IMR-90 (cell line): ENCODE measurements at regions not wholly inside any gene's neighbourhood (a gene's known extent, or its start where the extent isn't known, plus 50 kb on each side); places are given as distances from the start of the nearest gene placed in this dataset.

Source experiments
- ATAC-seq: fragments of 200-7000 bp; cut with Tn5 transposase; 2 replicates; pipeline ENCODE4 v1.9.1; 2020; ENCODE audit warnings: low read depth, mild to moderate bottlenecking, moderate library complexity
- BruUV-seq: library from RNA; stranded (reverse); fragments of 400-500 nt; replicated peaks from 2 replicates; lab custom pipeline; 2021; lab: Mats Ljungman, UMichigan
- CTCF ChIA-PET: fragments of 300-600 bp; formaldehyde crosslinking; extraction: SDS; loops from one replicate; lab custom pipeline; 2021; ENCODE audit warnings: antibody characterized with exemption; lab: Yijun Ruan, JAX
- POLR2A ChIA-PET: fragments of 300-600 bp; sonication (Branson Sonifier 250); formaldehyde crosslinking; loops from one replicate; lab custom pipeline; 2022; ENCODE audit warnings: antibody characterized with exemption; ENCODE audit not compliant: unreplicated experiment; lab: Charles Lee
- DNase-seq: peaks from one replicate; pipeline ENCODE4 v3.0.0; 2013
- H2AFZ ChIP-seq: replicated peaks from 2 replicates; pipeline ENCODE3; 2013; ENCODE audit warnings: low read length, mild to moderate bottlenecking; ENCODE audit not compliant: poor library complexity
- H2AK5ac ChIP-seq: 2 replicates; pipeline ENCODE4 v1.6.1; 2013; ENCODE audit warnings: low read depth, low read length, inconsistent platforms
- H2AK9ac ChIP-seq: replicated peaks from 2 replicates; pipeline ENCODE3; 2013; ENCODE audit warnings: mild to moderate bottlenecking, low read depth, low read length, moderate library complexity; ENCODE audit not compliant: poor library complexity
- H2BK120ac ChIP-seq: 2 replicates; pipeline ENCODE4 v1.6.1; 2013; ENCODE audit warnings: low read depth, low read length, inconsistent platforms
- H2BK15ac ChIP-seq: 3 replicates; pipeline ENCODE4 v1.6.1; 2013; ENCODE audit warnings: low read depth, low read length, inconsistent platforms
- H2BK20ac ChIP-seq: 2 replicates; pipeline ENCODE4 v1.6.1; 2013; ENCODE audit warnings: low read depth, mild to moderate bottlenecking, inconsistent platforms, low read length, moderate library complexity
- H2BK5ac ChIP-seq: 2 replicates; pipeline ENCODE4 v1.6.1; 2013; ENCODE audit warnings: mild to moderate bottlenecking, low read depth, low read length, inconsistent platforms; ENCODE audit not compliant: poor library complexity, severe bottlenecking
- H3K14ac ChIP-seq: replicated peaks from 2 replicates; pipeline ENCODE4 v1.6.1; 2013; ENCODE audit warnings: low read depth, low read length, inconsistent platforms
- H3K18ac ChIP-seq: 2 replicates; pipeline ENCODE4 v1.6.1; 2013; ENCODE audit warnings: low read depth, low read length, control low read depth
- H3K23ac ChIP-seq: 2 replicates; pipeline ENCODE4 v1.6.1; 2013; ENCODE audit warnings: low read depth, low read length, inconsistent platforms
- H3K27ac ChIP-seq: 2 replicates; pipeline ENCODE4 v1.5.1; 2013; ENCODE audit warnings: mild to moderate bottlenecking, control low read depth, low read length; ENCODE audit not compliant: insufficient read depth
- H3K27me3 ChIP-seq: 2 replicates; pipeline ENCODE4 v1.6.1; 2013; ENCODE audit warnings: low read length; ENCODE audit not compliant: control insufficient read depth, insufficient read depth
- H3K36me3 ChIP-seq: 2 replicates; pipeline ENCODE4 v1.6.1; 2013; ENCODE audit warnings: low read length, mixed read lengths; ENCODE audit not compliant: control insufficient read depth, insufficient read depth
- H3K4ac ChIP-seq: 2 replicates; pipeline ENCODE4 v1.6.1; 2013; ENCODE audit warnings: low read depth, low read length, inconsistent platforms
- H3K4me1 ChIP-seq: 2 replicates; pipeline ENCODE4 v1.6.1; 2013; ENCODE audit warnings: low read length, mixed read lengths; ENCODE audit not compliant: control insufficient read depth, insufficient read depth
- H3K4me2 ChIP-seq: 2 replicates; pipeline ENCODE4 v1.6.1; 2013; ENCODE audit warnings: low read depth, mild to moderate bottlenecking, control low read depth, low read length, moderate library complexity
- H3K4me3 ChIP-seq: 2 replicates; pipeline ENCODE4 v1.5.1; 2013; ENCODE audit warnings: low read depth, mild to moderate bottlenecking, control low read depth, low read length, moderate library complexity; ENCODE audit not compliant: insufficient read depth
- H3K56ac ChIP-seq: 2 replicates; pipeline ENCODE4 v1.6.1; 2013; ENCODE audit warnings: low read length, inconsistent platforms; ENCODE audit not compliant: insufficient read depth; ENCODE audit errors: extremely low read depth
- H3K79me1 ChIP-seq, 2 experiments: 2 replicates each; pipeline ENCODE4 v1.6.1; 2013; ENCODE audit warnings: low read length in 2 of 2, inconsistent platforms in 1 of 2, low read depth in 1 of 2
- H3K9ac ChIP-seq: 2 replicates; pipeline ENCODE4 v1.6.1; 2013; ENCODE audit warnings: low read depth, low read length, control low read depth
- H3K9me1 ChIP-seq: 2 replicates; pipeline ENCODE4 v1.6.1; 2013; ENCODE audit warnings: low read length, inconsistent platforms; ENCODE audit not compliant: insufficient read depth
- H3K9me3 ChIP-seq: 2 replicates; pipeline ENCODE4 v1.6.1; 2013; ENCODE audit warnings: low read length; ENCODE audit not compliant: control insufficient read depth, insufficient read depth
- H4K20me1 ChIP-seq: 2 replicates; pipeline ENCODE4 v1.6.1; 2013; ENCODE audit warnings: low read length, inconsistent platforms; ENCODE audit not compliant: insufficient read depth
- H4K5ac ChIP-seq: 2 replicates; pipeline ENCODE4 v1.6.1; 2013; ENCODE audit warnings: mild to moderate bottlenecking, low read depth, low read length, control low read depth
- H4K8ac ChIP-seq, 2 experiments: 2 replicates each; pipeline ENCODE4 v1.6.1; 2013; ENCODE audit warnings: low read depth in 2 of 2, low read length in 2 of 2, control low read depth in 1 of 2, inconsistent platforms in 1 of 2
- H4K91ac ChIP-seq: 2 replicates; pipeline ENCODE4 v1.6.1; 2013; ENCODE audit warnings: low read depth, low read length, inconsistent platforms; ENCODE audit not compliant: insufficient read depth
- BHLHE40 ChIP-seq: fragments of 150-350 bp; IDR thresholded peaks from 2 replicates; pipeline ENCODE4 v1.6.1; 2016; ENCODE audit warnings: mild to moderate bottlenecking, low read depth, low read length
- CEBPB ChIP-seq: IDR thresholded peaks from 2 replicates; pipeline ENCODE4 v1.6.1; 2012; ENCODE audit warnings: low read depth, low read length, improper control_type of control experiment
- CHD1 ChIP-seq: IDR thresholded peaks from 2 replicates; pipeline ENCODE4 v1.6.1; 2012; ENCODE audit warnings: low read depth, low read length, improper control_type of control experiment
- CTCF ChIP-seq: conservative IDR thresholded peaks from 2 replicates; pipeline ENCODE4 v1.5.1; 2012; ENCODE audit warnings: mild to moderate bottlenecking, low read depth, low read length, improper control_type of control experiment
- ELK1 ChIP-seq: fragments of 150-350 bp; IDR thresholded peaks from 2 replicates; pipeline ENCODE4 v1.6.1; 2016; ENCODE audit warnings: low read depth, mild to moderate bottlenecking, low read length, moderate library complexity, borderline replicate concordance
- FOS ChIP-seq: fragments of 150-350 bp; IDR thresholded peaks from 2 replicates; pipeline ENCODE4 v1.6.1; 2016; ENCODE audit warnings: low read depth, low read length
- MAFK ChIP-seq: IDR thresholded peaks from 2 replicates; pipeline ENCODE4 v1.6.1; 2012; ENCODE audit warnings: low read depth, low read length, improper control_type of control experiment
- MAZ ChIP-seq: IDR thresholded peaks from 2 replicates; pipeline ENCODE4 v1.6.1; 2012; ENCODE audit warnings: low read depth, mild to moderate bottlenecking, low read length, improper control_type of control experiment, moderate library complexity, borderline replicate concordance
- MXI1 ChIP-seq: IDR thresholded peaks from 2 replicates; pipeline ENCODE4 v1.6.1; 2012; ENCODE audit warnings: low read depth, mild to moderate bottlenecking, low read length, moderate library complexity, borderline replicate concordance
- NFE2L2 ChIP-seq: fragments of 150-350 bp; IDR thresholded peaks from 2 replicates; pipeline ENCODE4 v1.6.1; 2016; ENCODE audit warnings: low read depth, mild to moderate bottlenecking, low read length
- POLR2A ChIP-seq: IDR thresholded peaks from 2 replicates; pipeline ENCODE4 v1.6.1; 2012; ENCODE audit warnings: mild to moderate bottlenecking, low read depth, low read length
- RAD21 ChIP-seq: IDR thresholded peaks from 2 replicates; pipeline ENCODE4 v1.6.1; 2012; ENCODE audit warnings: low read length, improper control_type of control experiment
- RCOR1 ChIP-seq: IDR thresholded peaks from 2 replicates; pipeline ENCODE4 v1.6.1; 2012; ENCODE audit warnings: mild to moderate bottlenecking, low read length, improper control_type of control experiment; ENCODE audit not compliant: insufficient replicate concordance
- RFX5 ChIP-seq: IDR thresholded peaks from 2 replicates; pipeline ENCODE4 v1.8.0; 2012; ENCODE audit warnings: low read depth, mild to moderate bottlenecking, low read length, moderate library complexity
- SMC3 ChIP-seq: fragments of 150-350 bp; IDR thresholded peaks from 2 replicates; pipeline ENCODE4 v1.6.1; 2016; ENCODE audit warnings: low read depth, mild to moderate bottlenecking, antibody characterized with exemption, low read length, moderate library complexity
- USF2 ChIP-seq: fragments of 150-350 bp; IDR thresholded peaks from 2 replicates; pipeline ENCODE4 v1.6.1; 2017; ENCODE audit warnings: mild to moderate bottlenecking, antibody characterized with exemption, low read length, low read depth
- WGBS, 2 experiments: methylation state at CpG; one replicate each; pipeline versions ENCODE4 v1.1.5 to v1.1.7; 2013; ENCODE audit warnings: missing lambda C conversion rate in 2 of 2; ENCODE audit not compliant: insufficient read length in 1 of 2; ENCODE audit errors: extremely low coverage in 2 of 2; 5-methylcytosine and 5-hydroxymethylcytosine counted together
- dilution Hi-C: fragments of 300-500 bp; cut with HindIII; formaldehyde crosslinking; loops from one replicate; pipeline ENCODE4 v1.14.3; 2018; ENCODE audit warnings: low sequenced_read_pairs; ENCODE audit not compliant: unreplicated experiment
- in situ Hi-C: fragments of 300-500 bp; cut with MboI; formaldehyde crosslinking; loops from 3 replicates; pipeline ENCODE4 v1.14.3; 2019; ENCODE audit warnings: low sequenced_read_pairs, inconsistent platforms, mixed read lengths
- intact Hi-C: fragments of 100-400 bp; cut with micrococcal nuclease; formaldehyde crosslinking; loops from 2 replicates; pipeline ENCODE4 v1.10.0; 2022

- Histone ChIP-seq H4K91ac (no peak overlapping the region), H2AK5ac (no peak overlapping the region), H2BK20ac (no peak overlapping the region), H2BK15ac (no peak overlapping the region), H3K27ac (no peak overlapping the region), H3K4me1 (no peaks in the 10 kb centered on the region), H3K4ac (no peak overlapping the region), H3K9ac (no peak overlapping the region), H3K18ac (no peak overlapping the region), H3K9me3 (peaks cover 5% of the 10 kb centered on the region; the same call in 1 of the 2 replicates), H4K5ac (no peak overlapping the region), H2BK5ac (no peak overlapping the region), H4K8ac (no peak overlapping the region), H3K27me3 (no peaks in the 10 kb centered on the region), H2AK9ac (no peak overlapping the region), H4K20me1 (no peaks in the 10 kb centered on the region), H3K56ac (no peak overlapping the region), H3K79me1 (no peaks in the 10 kb centered on the region), H2BK120ac (no peak overlapping the region), H2AFZ (no peak overlapping the region), H3K23ac (no peak overlapping the region), H3K9me1 (no peaks in the 10 kb centered on the region), H3K14ac (no peak overlapping the region), H3K36me3 (no peaks in the 10 kb centered on the region), H3K4me3 (no peak overlapping the region), H3K4me2 (no peak overlapping the region)
- DNase-seq (no peak), ATAC-seq (no peak)
- ChIA-PET POLR2A (no interaction called here), CTCF (no interaction called here)
- intact Hi-C loops (no loop called here), in situ Hi-C loops (no loop called here), dilution Hi-C loops (no loop called here)
- no peak for TF ChIP-seq CHD1
- no peak for TF ChIP-seq POLR2A
- no peak for TF ChIP-seq MXI1
- TF ChIP-seq SMC3, result no peak
- no peak for TF ChIP-seq RAD21
- no peak for TF ChIP-seq MAFK
- TF ChIP-seq BHLHE40, result no peak
- TF ChIP-seq RFX5, result no peak
- TF ChIP-seq ELK1, result no peak
- TF ChIP-seq MAZ, result no peak
- TF ChIP-seq CEBPB, result no peak
- TF ChIP-seq NFE2L2, result no peak
- TF ChIP-seq RCOR1, result no peak
- TF ChIP-seq USF2, result no peak
- TF ChIP-seq CTCF, result no peak
- no peak for TF ChIP-seq FOS
- no TSS peak for BruUV-seq
- no CpG with 5 or more reads among the region's 7 CpGs for WGBS, 2 experiments
Measured at GRCh38 chr2:129796225-129796624, 183.2 kb upstream of the RAB6C start.
